PC-9 (cell line): ENCODE measurements at regions not wholly inside any gene's neighbourhood (a gene's known extent, or its start where the extent isn't known, plus 50 kb on each side); places are given as distances from the start of the nearest gene placed in this dataset.

Source experiments
- EZH2 ChIP-seq: fragments of 200-600 bp; sonication (generic); IDR thresholded peaks from 2 replicates; pipeline ENCODE4 v1.8.0; 2017; ENCODE audit warnings: antibody characterized with exemption, low read depth
- TF ChIP-seq, protein P1 (sequence below): fragments of 200-600 bp; sonication (generic); conservative IDR thresholded peaks from 2 replicates; pipeline ENCODE4 v1.6.1; 2017; ENCODE audit warnings: mixed run types, antibody characterized with exemption, mild to moderate bottlenecking, moderate library complexity

DNA sequence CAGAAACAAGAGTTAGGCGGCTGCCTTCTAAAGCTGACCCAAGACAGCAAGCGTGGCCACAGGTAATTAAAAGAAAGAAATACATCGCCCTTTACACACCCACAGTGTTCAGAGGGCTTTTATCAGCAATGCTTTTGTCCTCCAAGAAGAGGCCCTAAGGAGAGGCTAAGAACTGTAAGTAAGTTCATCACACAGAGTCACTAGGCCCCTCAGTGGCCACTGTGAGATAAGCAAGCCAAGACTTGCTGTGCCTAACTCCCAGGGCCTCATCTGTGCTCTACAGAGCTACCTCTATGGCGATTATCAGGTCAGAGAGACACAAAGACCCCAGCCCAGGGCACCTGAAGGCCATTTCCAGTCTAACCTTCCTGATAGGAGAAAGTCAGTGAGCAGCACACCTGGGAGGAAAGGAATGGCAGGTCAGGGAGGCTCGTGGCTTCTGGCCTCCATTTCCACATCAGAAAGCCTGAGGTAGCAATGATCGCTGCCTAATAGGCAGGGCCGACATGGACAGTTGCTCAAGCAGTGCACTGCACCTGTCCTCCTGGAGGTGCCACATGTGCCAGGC is 545.2 kb upstream of the CDH11 start:
- TF ChIP-seq, protein P1, sequence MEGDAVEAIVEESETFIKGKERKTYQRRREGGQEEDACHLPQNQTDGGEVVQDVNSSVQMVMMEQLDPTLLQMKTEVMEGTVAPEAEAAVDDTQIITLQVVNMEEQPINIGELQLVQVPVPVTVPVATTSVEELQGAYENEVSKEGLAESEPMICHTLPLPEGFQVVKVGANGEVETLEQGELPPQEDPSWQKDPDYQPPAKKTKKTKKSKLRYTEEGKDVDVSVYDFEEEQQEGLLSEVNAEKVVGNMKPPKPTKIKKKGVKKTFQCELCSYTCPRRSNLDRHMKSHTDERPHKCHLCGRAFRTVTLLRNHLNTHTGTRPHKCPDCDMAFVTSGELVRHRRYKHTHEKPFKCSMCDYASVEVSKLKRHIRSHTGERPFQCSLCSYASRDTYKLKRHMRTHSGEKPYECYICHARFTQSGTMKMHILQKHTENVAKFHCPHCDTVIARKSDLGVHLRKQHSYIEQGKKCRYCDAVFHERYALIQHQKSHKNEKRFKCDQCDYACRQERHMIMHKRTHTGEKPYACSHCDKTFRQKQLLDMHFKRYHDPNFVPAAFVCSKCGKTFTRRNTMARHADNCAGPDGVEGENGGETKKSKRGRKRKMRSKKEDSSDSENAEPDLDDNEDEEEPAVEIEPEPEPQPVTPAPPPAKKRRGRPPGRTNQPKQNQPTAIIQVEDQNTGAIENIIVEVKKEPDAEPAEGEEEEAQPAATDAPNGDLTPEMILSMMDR = no peak
- TF ChIP-seq EZH2 = no peak
